Head of caudate nucleus (tissue), 42 donors: ENCODE measurements at regions not wholly inside any gene's neighbourhood (a gene's known extent, or its start where the extent isn't known, plus 50 kb on each side); places are given as distances from the start of the nearest gene placed in this dataset.
"Not testable (repeated sequence)": the region's sequence is repeated elsewhere in the genome, so short reads cannot be mapped to it uniquely, and the experiment has no call there.

ENCODE experiments used
- DNase-seq, 42 donors: peaks; one replicate each; pipeline versions ENCODE4 v3.0.0 to v3.0.0-alpha.2; 2020 to 2021; ENCODE audit warnings: mixed read lengths in 7 of 42
- intact Hi-C: fragments of 100-400 bp; cut with DNase I; formaldehyde crosslinking; loops from one replicate; pipeline ENCODE4 v1.15.0; 2022

- no peak for DNase-seq
- intact Hi-C loops, result no loop called here
Observed at GRCh38 chr15:62357431-62357830, 192.3 kb upstream of the C2CD4B start.

- no peak for DNase-seq
- intact Hi-C loops, result no loop called here
Observed at GRCh38 chr15:62359416-62359815, 194.3 kb upstream of the C2CD4B start.

- intact Hi-C loops, result no loop called here
- no peak for DNase-seq
Observed at GRCh38 chr15:62360332-62361097, 195.4 kb upstream of the C2CD4B start.

GRCh38 chr15:62362144-62362543, 197.1 kb upstream of the C2CD4B start:
- intact Hi-C loops, result no loop called here
- no peak for DNase-seq

- DNase-seq, result no peak
- intact Hi-C loops, result no loop called here
Observed at GRCh38 chr15:62362608-62363007, 197.5 kb upstream of the C2CD4B start.

- no peak for DNase-seq
- intact Hi-C loops, result no loop called here
Observed at GRCh38 chr15:62363913-62364312, 198.8 kb upstream of the C2CD4B start.

GRCh38 chr15:62365795-62366442, 200.8 kb upstream of the C2CD4B start:
- intact Hi-C loops, result no loop called here
- DNase-seq, result no peak

- intact Hi-C loops, result no loop called here
- no peak for DNase-seq
Observed at GRCh38 chr15:62369454-62369853, 204.4 kb upstream of the C2CD4B start.

GRCh38 chr15:62371683-62372082, 206.6 kb upstream of the C2CD4B start:
- intact Hi-C loops, result not testable (repeated sequence)

GRCh38 chr15:62377736-62378480, 212.8 kb upstream of the C2CD4B start:
- DNase-seq, result no peak
- intact Hi-C loops, result no loop called here

More at GRCh38 chr15:62371683-62372082, 206.6 kb upstream of the C2CD4B start:
- DNase-seq, result not testable (repeated sequence)

- DNase-seq, result no peak
- intact Hi-C loops, result no loop called here
Observed at GRCh38 chr15:62378772-62379498, 213.8 kb upstream of the C2CD4B start.

- intact Hi-C loops, result no loop called here
- DNase-seq, result no peak
Observed at GRCh38 chr15:62380011-62380410, 214.9 kb upstream of the C2CD4B start.

- no peak for DNase-seq
- intact Hi-C loops, result no loop called here
Observed at GRCh38 chr15:62382046-62382445, 217.0 kb upstream of the C2CD4B start.

- peak; percentile 17 to 87 (median 74) for DNase-seq
- intact Hi-C loops, result loop anchor here (10.0 kb wide), 1 partner anchor 355 kb away; no protein-coding TSS in a partner anchor
Observed at GRCh38 chr15:62389885-62390790, 225.1 kb upstream of the C2CD4B start, which contains the start of gene TLN2. TLN2 (plus strand) TSS chr15:62390550.

- intact Hi-C loops, result loop anchor here (10.0 kb wide), 1 partner anchor 354 kb away; no protein-coding TSS in a partner anchor
- peak; percentile 10 to 80 (median 57) for DNase-seq
Observed at GRCh38 chr15:62390791-62391640, 225.9 kb upstream of the C2CD4B start.

- intact Hi-C loops, result loop anchor here (10.0 kb wide), 1 partner anchor 353 kb away; no protein-coding TSS in a partner anchor
- peak in 41 of 42 donors; percentile 21 to 79 (median 59) for DNase-seq
Observed at GRCh38 chr15:62391641-62392262, 226.7 kb upstream of the C2CD4B start.

GRCh38 chr15:62392376-62392775, 227.3 kb upstream of the C2CD4B start:
- peak in 11 of 42 donors; percentile 6 to 43 (median 18) for DNase-seq
- intact Hi-C loops, result loop anchor here (10.0 kb wide), 1 partner anchor 352 kb away; no protein-coding TSS in a partner anchor
